ENCODE measurements at regions not wholly inside any gene's neighbourhood (a gene's known extent, or its start where the extent isn't known, plus 50 kb on each side); places are given as distances from the start of the nearest gene placed in this dataset.
"Not testable (repeated sequence)": the region's sequence is repeated elsewhere in the genome, so short reads cannot be mapped to it uniquely, and the experiment has no call there.

GRCh38 chr7:106448992-106449859 lies 164.4 kb upstream of the NAMPT start:
- no peak overlapping the region for H3K9ac ChIP-seq (ENCODE audit: insufficient read depth in 1 of 2, low read length in 2 of 2)
- DNase-seq = no peak
- no peak for TF ChIP-seq CTCF (IDR thresholded peaks at IDR 0.05; ENCODE audit: control extremely low read depth, extremely low read depth)
- H3K4me3 ChIP-seq = no peak overlapping the region
- H3K36me3 ChIP-seq (ENCODE audit: control insufficient read depth in 4 of 4, insufficient read depth in 4 of 4, low read length in 4 of 4) = no peaks in the 10 kb centered on the region
- 68 to 78% methylated on average over 7 of the region's 7 CpGs for WGBS, 2 donors
- H3K4me1 ChIP-seq (ENCODE audit: control insufficient read depth in 5 of 5, insufficient read depth in 5 of 5, low read length in 5 of 5) = peaks cover 0 to 2% (median 0%) of the 10 kb centered on the region in 5 donors
- no peak for ATAC-seq (ENCODE audit: insufficient read depth, low FRiP score)
- no peak overlapping the region for H3K27ac ChIP-seq (ENCODE audit: low read depth in 1 of 2, low read length in 1 of 2)
- peaks cover 0 to 4% (median 0%) of the 10 kb centered on the region in 4 donors for H3K9me3 ChIP-seq (ENCODE audit: control insufficient read depth in 4 of 4, insufficient read depth in 3 of 4, low read length in 3 of 4)
- no peaks in the 10 kb centered on the region for H3K27me3 ChIP-seq (ENCODE audit: control insufficient read depth in 3 of 3, insufficient read depth in 3 of 3, low read length in 2 of 3)

GRCh38 chr7:106448346-106448991 lies 163.7 kb upstream of the NAMPT start:
- 0 to 64% methylated on average over 1 of the region's 1 CpG for WGBS, 2 donors
- H3K27me3 ChIP-seq (ENCODE audit: control insufficient read depth in 3 of 3, insufficient read depth in 3 of 3, low read length in 2 of 3) = no peaks in the 10 kb centered on the region
- H3K36me3 ChIP-seq (ENCODE audit: control insufficient read depth in 4 of 4, insufficient read depth in 4 of 4, low read length in 4 of 4) = no peaks in the 10 kb centered on the region
- no peak for TF ChIP-seq CTCF (IDR thresholded peaks at IDR 0.05; ENCODE audit: control extremely low read depth, extremely low read depth)
- H3K9ac ChIP-seq (ENCODE audit: insufficient read depth in 1 of 2, low read length in 2 of 2) = no peak overlapping the region
- H3K9me3 ChIP-seq (ENCODE audit: control insufficient read depth in 4 of 4, insufficient read depth in 3 of 4, low read length in 3 of 4) = peaks cover 0 to 4% (median 0%) of the 10 kb centered on the region in 4 donors
- H3K4me3 ChIP-seq = no peak overlapping the region
- no peak overlapping the region for H3K27ac ChIP-seq (ENCODE audit: low read depth in 1 of 2, low read length in 1 of 2)
- DNase-seq (no peak), ATAC-seq (ENCODE audit: insufficient read depth, low FRiP score) (no peak)
- H3K4me1 ChIP-seq (ENCODE audit: control insufficient read depth in 5 of 5, insufficient read depth in 5 of 5, low read length in 5 of 5) = peaks cover 0 to 2% (median 0%) of the 10 kb centered on the region in 5 donors

- 80 to 93% methylated on average over 3 of the region's 3 CpGs for WGBS, 2 donors
- Histone ChIP-seq H3K4me1 (ENCODE audit: control insufficient read depth in 5 of 5, insufficient read depth in 5 of 5, low read length in 5 of 5) (peaks cover 0 to 2% (median 0%) of the 10 kb centered on the region in 5 donors), H3K9me3 (ENCODE audit: control insufficient read depth in 4 of 4, insufficient read depth in 3 of 4, low read length in 3 of 4) (peaks cover 0 to 4% (median 0%) of the 10 kb centered on the region in 4 donors), H3K9ac (ENCODE audit: insufficient read depth in 1 of 2, low read length in 2 of 2) (no peak overlapping the region), H3K36me3 (ENCODE audit: control insufficient read depth in 4 of 4, insufficient read depth in 4 of 4, low read length in 4 of 4) (no peaks in the 10 kb centered on the region), H3K27ac (ENCODE audit: low read depth in 1 of 2, low read length in 1 of 2) (no peak overlapping the region), H3K4me3 (no peak overlapping the region), H3K27me3 (ENCODE audit: control insufficient read depth in 3 of 3, insufficient read depth in 3 of 3, low read length in 2 of 3) (no peaks in the 10 kb centered on the region)
- no peak for TF ChIP-seq CTCF (IDR thresholded peaks at IDR 0.05; ENCODE audit: control extremely low read depth, extremely low read depth)
- DNase-seq (no peak), ATAC-seq (ENCODE audit: insufficient read depth, low FRiP score) (no peak)
Observed at GRCh38 chr7:106447318-106447847, 162.6 kb upstream of the NAMPT start.

- not testable (repeated sequence) for ATAC-seq (ENCODE audit: insufficient read depth, low FRiP score); H3K36me3 ChIP-seq (ENCODE audit: control insufficient read depth in 4 of 4, insufficient read depth in 4 of 4, low read length in 4 of 4); H3K27me3 ChIP-seq (ENCODE audit: control insufficient read depth in 3 of 3, insufficient read depth in 3 of 3, low read length in 2 of 3); H3K4me1 ChIP-seq (ENCODE audit: control insufficient read depth in 5 of 5, insufficient read depth in 5 of 5, low read length in 5 of 5); H3K9me3 ChIP-seq (ENCODE audit: control insufficient read depth in 4 of 4, insufficient read depth in 3 of 4, low read length in 3 of 4); H3K9ac ChIP-seq (ENCODE audit: insufficient read depth in 1 of 2, low read length in 2 of 2); DNase-seq; H3K27ac ChIP-seq (ENCODE audit: low read depth in 1 of 2, low read length in 1 of 2); H3K4me3 ChIP-seq
Observed at GRCh38 chr7:106445366-106445765, 160.6 kb upstream of the NAMPT start.

All from lung (tissue), 11 donors.